GM23338 (cell line): ENCODE measurements at regions not wholly inside any gene's neighbourhood (a gene's known extent, or its start where the extent isn't known, plus 50 kb on each side); places are given as distances from the start of the nearest gene placed in this dataset.

ENCODE experiments used
- ATAC-seq: fragments of 200-7000 bp; cut with Tn5 transposase; 3 replicates; pipeline ENCODE4 v1.9.1; 2020
- DNase-seq: peaks from one replicate; pipeline ENCODE4 v3.0.0-alpha.2; 2015; ENCODE audit warnings: low spot score
- H2AFZ ChIP-seq: fragments of 200-600 bp; sonication (generic); 2 replicates; pipeline ENCODE4 v1.8.0; 2016; ENCODE audit warnings: antibody characterized with exemption, mild to moderate bottlenecking, moderate library complexity
- H3F3A ChIP-seq: fragments of 200-600 bp; sonication (generic); replicated peaks from 2 replicates; pipeline ENCODE4 v1.8.0; 2017; ENCODE audit warnings: antibody characterized with exemption, mixed run types, low read depth
- H3K27ac ChIP-seq: fragments of 200-600 bp; sonication (generic); 2 replicates; pipeline ENCODE4 v1.6.1; 2016; ENCODE audit warnings: low read depth
- H3K27me3 ChIP-seq: fragments of 200-600 bp; sonication (generic); 2 replicates; pipeline ENCODE4 v1.8.0; 2016; ENCODE audit warnings: mild to moderate bottlenecking, mixed run types, moderate library complexity; ENCODE audit not compliant: insufficient read depth
- H3K36me3 ChIP-seq: fragments of 200-600 bp; sonication (generic); 2 replicates; pipeline ENCODE4 v1.8.0; 2016; ENCODE audit warnings: mild to moderate bottlenecking; ENCODE audit not compliant: insufficient read depth
- H3K4me1 ChIP-seq: fragments of 200-600 bp; sonication (generic); 2 replicates; pipeline ENCODE4 v1.8.0; 2016; ENCODE audit warnings: mild to moderate bottlenecking, moderate library complexity; ENCODE audit not compliant: insufficient read depth
- H3K4me2 ChIP-seq: fragments of 200-600 bp; sonication (generic); 2 replicates; pipeline ENCODE4 v1.7.1; 2017; ENCODE audit warnings: mixed run types
- H3K4me3 ChIP-seq: fragments of 200-600 bp; sonication (generic); 2 replicates; pipeline ENCODE4 v1.6.1; 2016; ENCODE audit warnings: mixed run types
- H3K79me2 ChIP-seq: fragments of 200-600 bp; sonication (generic); replicated peaks from 2 replicates; pipeline ENCODE4 v1.8.0; 2017; ENCODE audit warnings: mild to moderate bottlenecking; ENCODE audit not compliant: insufficient read depth
- H3K9me2 ChIP-seq: fragments of 200-600 bp; sonication (generic); 2 replicates; pipeline ENCODE4 v1.8.0; 2017; ENCODE audit not compliant: insufficient read depth
- H4K20me1 ChIP-seq: fragments of 200-600 bp; sonication (generic); replicated peaks from 2 replicates; pipeline ENCODE4 v1.8.0; 2017; ENCODE audit warnings: mild to moderate bottlenecking; ENCODE audit not compliant: insufficient read depth
- H3K27ac Mint-ChIP-seq: 2 replicates; pipeline ENCODE4 v1.8.0; 2020; ENCODE audit warnings: inconsistent platforms, mild to moderate bottlenecking, moderate library complexity, mixed read lengths
- H3K27me3 Mint-ChIP-seq: 3 replicates; pipeline ENCODE4 v1.8.0; 2022; ENCODE audit warnings: low read depth, mild to moderate bottlenecking, moderate library complexity, mixed read lengths, inconsistent platforms; ENCODE audit not compliant: insufficient read depth, poor library complexity
- H3K36me3 Mint-ChIP-seq: 3 replicates; pipeline ENCODE4 v1.8.0; 2021; ENCODE audit warnings: low read depth, mild to moderate bottlenecking, inconsistent platforms, moderate library complexity, mixed read lengths
- H3K4me1 Mint-ChIP-seq: 3 replicates; pipeline ENCODE4 v1.8.0; 2020; ENCODE audit warnings: mild to moderate bottlenecking, inconsistent platforms, mixed read lengths
- H3K4me3 Mint-ChIP-seq: 3 replicates; pipeline ENCODE4 v1.8.0; 2021; ENCODE audit warnings: moderate library complexity, mild to moderate bottlenecking, inconsistent platforms, mixed read lengths
- H3K9me3 Mint-ChIP-seq: 3 replicates; pipeline ENCODE4 v1.8.0; 2020; ENCODE audit warnings: moderate library complexity, mild to moderate bottlenecking, inconsistent platforms, mixed read lengths
- CREB1 ChIP-seq: fragments of 250-450 bp; sonication (Bioruptor Pico); IDR thresholded peaks from 2 replicates; pipeline ENCODE4 v1.5.0; 2020; ENCODE audit warnings: low read depth, mild to moderate bottlenecking, moderate library complexity
- ETS1 ChIP-seq: IDR thresholded peaks from 2 replicates; pipeline ENCODE4 v1.6.1; 2016; ENCODE audit warnings: antibody characterized with exemption
- EZH2 ChIP-seq: fragments of 200-600 bp; sonication (generic); IDR thresholded peaks from one replicate; pipeline ENCODE4 v1.8.0; 2017; ENCODE audit warnings: antibody characterized with exemption, mild to moderate bottlenecking, low read depth; ENCODE audit not compliant: unreplicated experiment
- EZH2phosphoT487 ChIP-seq: fragments of 200-600 bp; sonication (generic); IDR thresholded peaks from one replicate; pipeline ENCODE4 v1.8.1; 2018; ENCODE audit warnings: antibody characterized with exemption; ENCODE audit not compliant: unreplicated experiment
- JUNB ChIP-seq: IDR thresholded peaks from one replicate; pipeline ENCODE4 v1.6.1; 2016; ENCODE audit warnings: antibody characterized with exemption; ENCODE audit not compliant: unreplicated experiment
- NANOG ChIP-seq: IDR thresholded peaks from 2 replicates; pipeline ENCODE4 v1.6.1; 2016; ENCODE audit warnings: antibody characterized with exemption, borderline replicate concordance
- POLR2AphosphoS5 ChIP-seq: IDR thresholded peaks from 2 replicates; pipeline ENCODE4 v1.6.1; 2016; ENCODE audit warnings: antibody characterized with exemption, low read depth
- REST ChIP-seq: IDR thresholded peaks from one replicate; pipeline ENCODE4 v1.6.1; 2018; ENCODE audit warnings: antibody characterized with exemption; ENCODE audit not compliant: unreplicated experiment
- ZNF114 ChIP-seq: fragments of 250-450 bp; sonication (Bioruptor Pico); IDR thresholded peaks from 2 replicates; pipeline ENCODE4 v1.5.0; 2020; ENCODE audit warnings: mild to moderate bottlenecking, moderate library complexity
- ZNF331 ChIP-seq: fragments of 250-450 bp; sonication (Bioruptor Pico); IDR thresholded peaks from 2 replicates; pipeline ENCODE4 v1.5.0; 2020; ENCODE audit warnings: low read depth, mild to moderate bottlenecking, moderate library complexity
- ZNF462 ChIP-seq: fragments of 250-450 bp; sonication (Bioruptor Pico); IDR thresholded peaks from 2 replicates; pipeline ENCODE4 v1.5.0; 2020; ENCODE audit warnings: mild to moderate bottlenecking, moderate library complexity

GRCh38 chr10:28095791-28096378, 97.0 kb upstream of the ODAD2 start:
- no peak overlapping the region for H3K27ac ChIP-seq
- DNase-seq (no peak), ATAC-seq (no peak)
- no peaks in the 10 kb centered on the region for H3K27me3 ChIP-seq
- H3K4me2 ChIP-seq = no peak overlapping the region
- H3K4me3 ChIP-seq = no peak overlapping the region
- H3K36me3 Mint-ChIP-seq = no peaks in the 10 kb centered on the region
- H3K4me1 Mint-ChIP-seq = no peaks in the 10 kb centered on the region
- H3K9me3 Mint-ChIP-seq = no peaks in the 10 kb centered on the region
- no peaks in the 10 kb centered on the region for H3K4me1 ChIP-seq
- no peaks in the 10 kb centered on the region for H3K27me3 Mint-ChIP-seq
- no peak overlapping the region for H3K27ac Mint-ChIP-seq
- H2AFZ ChIP-seq = no peak overlapping the region
- TF ChIP-seq CREB1 (CRISPR knock-in tag) (no peak), EZH2phosphoT487 (no peak), ZNF331 (CRISPR knock-in tag) (no peak), ZNF114 (CRISPR knock-in tag) (no peak)
- no peaks in the 10 kb centered on the region for H3K79me2 ChIP-seq
- no peaks in the 10 kb centered on the region for H4K20me1 ChIP-seq
- no peaks in the 10 kb centered on the region for H3K36me3 ChIP-seq
- H3K9me2 ChIP-seq = no peaks in the 10 kb centered on the region
- H3K4me3 Mint-ChIP-seq = no peak overlapping the region
- H3F3A ChIP-seq = no peaks in the 10 kb centered on the region

GRCh38 chr10:28094121-28094520, 95.2 kb upstream of the ODAD2 start:
- Histone ChIP-seq H3K4me2 (no peak overlapping the region), H3K4me1 (no peaks in the 10 kb centered on the region), H3K79me2 (no peaks in the 10 kb centered on the region), H3F3A (no peaks in the 10 kb centered on the region), H3K4me3 (no peak overlapping the region), H2AFZ (no peak overlapping the region), H3K9me2 (no peaks in the 10 kb centered on the region), H3K27ac (no peak overlapping the region), H3K27me3 (no peaks in the 10 kb centered on the region), H3K36me3 (no peaks in the 10 kb centered on the region), H4K20me1 (no peaks in the 10 kb centered on the region)
- Mint-ChIP-seq H3K4me1 (no peaks in the 10 kb centered on the region), H3K36me3 (no peaks in the 10 kb centered on the region), H3K4me3 (no peak overlapping the region), H3K9me3 (no peaks in the 10 kb centered on the region), H3K27me3 (no peaks in the 10 kb centered on the region), H3K27ac (no peak overlapping the region)
- DNase-seq = no peak
- no peak for ATAC-seq
- TF ChIP-seq EZH2 = no peak
- TF ChIP-seq POLR2AphosphoS5 = no peak
- no peak for TF ChIP-seq NANOG
- no peak for TF ChIP-seq ZNF462 (CRISPR knock-in tag)
- TF ChIP-seq JUNB = no peak
- TF ChIP-seq REST = no peak
- TF ChIP-seq ETS1 = no peak
